IPS-18a (cell line): ENCODE measurements at regions not wholly inside any gene's neighbourhood (a gene's known extent, or its start where the extent isn't known, plus 50 kb on each side); places are given as distances from the start of the nearest gene placed in this dataset.

Source experiments
- H3K27ac ChIP-seq: one replicate; pipeline ENCODE4 v1.5.1; 2013; ENCODE audit warnings: low read length
- H3K27me3 ChIP-seq: one replicate; pipeline ENCODE4 v1.6.1; 2013; ENCODE audit warnings: mild to moderate bottlenecking, low read length; ENCODE audit not compliant: control insufficient read depth, insufficient read depth
- H3K36me3 ChIP-seq: one replicate; pipeline ENCODE4 v1.6.1; 2013; ENCODE audit warnings: low read depth, low read length; ENCODE audit not compliant: control insufficient read depth
- H3K4me1 ChIP-seq: one replicate; pipeline ENCODE4 v1.6.1; 2013; ENCODE audit warnings: low read depth, low read length; ENCODE audit not compliant: control insufficient read depth
- H3K4me3 ChIP-seq: one replicate; pipeline ENCODE4 v1.5.1; 2013; ENCODE audit warnings: low read length
- H3K9ac ChIP-seq: one replicate; pipeline ENCODE4 v1.6.1; 2013; ENCODE audit warnings: mild to moderate bottlenecking, low read length, moderate library complexity
- H3K9me3 ChIP-seq: one replicate; pipeline ENCODE4 v1.6.1; 2013; ENCODE audit warnings: low read depth, low read length; ENCODE audit not compliant: control insufficient read depth

DNA sequence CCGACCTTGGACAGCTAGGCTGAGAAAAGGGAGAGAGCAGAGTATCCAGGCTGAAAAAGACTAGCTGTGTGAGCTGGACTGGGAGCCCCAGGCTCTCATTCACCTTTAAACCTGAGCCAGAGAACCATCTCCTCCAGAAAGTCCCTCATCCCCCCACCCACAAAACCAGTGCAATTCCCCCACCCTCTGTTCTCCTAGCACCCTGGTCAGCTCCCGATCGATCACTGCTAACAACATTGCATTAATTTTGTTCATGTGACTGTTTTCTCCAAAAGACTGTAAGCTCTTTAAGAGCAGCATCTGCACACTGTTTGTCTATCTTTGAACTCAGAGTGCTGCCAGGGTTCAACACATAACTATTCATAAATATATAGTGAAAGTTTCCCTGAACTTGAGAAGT, 67.1 kb upstream of the NFASC start:
- Histone ChIP-seq H3K27ac (no peak overlapping the region), H3K9me3 (no peaks in the 10 kb centered on the region), H3K4me1 (no peaks in the 10 kb centered on the region), H3K36me3 (no peaks in the 10 kb centered on the region), H3K27me3 (peaks cover 8% of the 10 kb centered on the region), H3K9ac (no peak overlapping the region), H3K4me3 (no peak overlapping the region)

DNA sequence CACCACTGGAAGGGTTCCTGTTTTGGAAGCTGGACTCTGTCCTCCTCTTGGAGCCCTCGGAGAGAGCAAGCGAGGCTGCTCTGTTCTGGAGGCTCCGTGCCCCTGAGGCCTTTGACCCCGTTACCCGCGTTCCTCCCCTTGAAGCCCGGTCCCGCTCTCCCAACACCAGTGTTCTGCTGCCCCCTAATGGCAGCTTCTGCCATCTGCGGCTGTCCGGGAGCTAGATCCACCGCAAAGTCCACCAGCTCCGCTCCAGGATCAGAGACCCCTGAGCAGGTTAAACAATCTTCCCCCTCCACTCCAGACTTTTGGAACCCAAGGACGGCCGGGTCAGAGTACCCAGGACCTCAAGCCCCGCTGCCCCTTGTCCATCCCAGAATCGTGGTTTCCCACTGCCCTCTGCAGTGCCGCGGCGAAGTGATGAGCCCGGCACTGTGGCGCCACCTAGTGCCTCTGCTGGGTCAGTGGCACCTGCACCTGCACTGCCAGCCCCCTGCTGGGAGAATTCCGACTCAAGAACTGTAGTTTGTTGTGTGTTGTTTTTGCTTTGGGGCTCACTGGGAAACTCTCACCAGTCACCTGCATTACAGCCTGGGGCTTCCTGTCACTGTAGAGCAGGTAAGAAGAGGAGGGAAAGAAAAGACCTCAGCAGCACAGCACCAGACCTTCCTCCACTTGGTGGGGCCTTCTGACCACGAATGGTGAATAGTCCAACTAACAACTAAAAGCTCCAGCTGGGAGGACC, 63.5 kb upstream of the NFASC start:
- Histone ChIP-seq H3K36me3 (no peaks in the 10 kb centered on the region), H3K27me3 (peaks cover 8% of the 10 kb centered on the region), H3K4me3 (peak overlapping the region; percentile 58), H3K9ac (no peak overlapping the region), H3K9me3 (no peaks in the 10 kb centered on the region), H3K4me1 (no peaks in the 10 kb centered on the region), H3K27ac (no peak overlapping the region)

DNA sequence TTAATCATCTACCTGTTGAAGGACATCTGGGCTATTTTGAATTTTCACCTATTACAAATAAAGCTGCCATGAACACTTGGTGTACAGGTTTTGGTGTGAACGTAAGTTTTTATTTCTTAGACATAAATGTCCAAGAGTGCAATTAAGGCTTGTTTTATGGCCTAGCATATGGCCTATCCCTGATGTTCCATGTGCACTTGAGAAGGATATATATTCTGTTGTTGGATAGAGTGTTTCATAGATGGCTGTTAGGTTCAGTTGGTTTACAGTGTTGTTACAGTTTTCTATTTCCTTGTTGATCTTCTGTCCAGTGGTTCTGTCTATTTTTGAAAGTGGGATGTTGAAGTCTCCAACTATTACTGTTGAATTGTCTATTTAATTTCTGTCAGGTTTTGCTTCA, 61.2 kb upstream of the NFASC start:
- Histone ChIP-seq H3K4me1 (no peaks in the 10 kb centered on the region), H3K4me3 (no peak overlapping the region), H3K9me3 (no peaks in the 10 kb centered on the region), H3K27me3 (peaks cover 8% of the 10 kb centered on the region), H3K36me3 (no peaks in the 10 kb centered on the region), H3K27ac (no peak overlapping the region), H3K9ac (no peak overlapping the region)

DNA sequence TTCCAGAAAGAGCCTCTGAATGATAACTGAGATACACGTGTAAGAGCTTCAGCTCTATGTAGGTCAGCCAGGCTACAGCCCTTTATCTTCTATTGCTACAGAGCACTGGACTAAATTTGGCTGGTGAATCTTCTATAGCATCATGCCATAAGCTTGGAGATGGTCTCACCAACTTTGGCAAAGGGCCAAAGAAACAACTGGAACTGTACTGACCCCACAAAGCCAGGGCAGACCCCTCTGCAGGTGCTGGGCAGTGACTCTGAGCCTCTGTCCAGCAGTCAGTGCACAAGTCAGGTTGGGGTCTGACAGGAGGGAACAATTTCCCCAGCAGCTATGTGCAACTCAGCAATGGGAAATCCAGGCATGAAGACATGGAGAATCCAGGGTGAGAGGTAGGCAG, 57.8 kb upstream of the NFASC start:
- Histone ChIP-seq H3K27me3 (no peaks in the 10 kb centered on the region), H3K27ac (no peak overlapping the region), H3K36me3 (no peaks in the 10 kb centered on the region), H3K4me1 (no peaks in the 10 kb centered on the region), H3K9ac (no peak overlapping the region), H3K9me3 (no peaks in the 10 kb centered on the region), H3K4me3 (no peak overlapping the region)

DNA sequence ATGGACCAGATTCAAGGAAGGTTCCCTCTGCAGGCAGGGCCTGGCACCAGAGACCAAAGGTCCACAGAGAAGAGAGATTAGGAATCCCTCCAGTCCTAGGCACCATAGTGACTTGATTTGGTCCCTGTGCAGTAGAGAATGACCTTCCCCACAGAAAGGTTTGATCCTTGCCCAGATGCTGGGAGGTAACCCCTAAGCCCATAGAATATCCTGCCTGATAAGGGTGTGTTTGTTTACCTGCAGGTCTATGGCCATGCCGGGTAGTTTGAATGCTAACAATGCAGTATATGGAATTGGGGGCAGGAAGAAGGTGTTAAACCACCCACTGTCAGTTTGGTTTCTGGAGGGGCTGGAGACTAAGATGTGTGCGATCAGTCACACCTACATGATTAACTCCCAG, 57.1 kb upstream of the NFASC start:
- Histone ChIP-seq H3K36me3 (no peaks in the 10 kb centered on the region), H3K4me1 (no peaks in the 10 kb centered on the region), H3K9me3 (no peaks in the 10 kb centered on the region), H3K9ac (no peak overlapping the region), H3K27me3 (no peaks in the 10 kb centered on the region), H3K27ac (no peak overlapping the region), H3K4me3 (no peak overlapping the region)

DNA sequence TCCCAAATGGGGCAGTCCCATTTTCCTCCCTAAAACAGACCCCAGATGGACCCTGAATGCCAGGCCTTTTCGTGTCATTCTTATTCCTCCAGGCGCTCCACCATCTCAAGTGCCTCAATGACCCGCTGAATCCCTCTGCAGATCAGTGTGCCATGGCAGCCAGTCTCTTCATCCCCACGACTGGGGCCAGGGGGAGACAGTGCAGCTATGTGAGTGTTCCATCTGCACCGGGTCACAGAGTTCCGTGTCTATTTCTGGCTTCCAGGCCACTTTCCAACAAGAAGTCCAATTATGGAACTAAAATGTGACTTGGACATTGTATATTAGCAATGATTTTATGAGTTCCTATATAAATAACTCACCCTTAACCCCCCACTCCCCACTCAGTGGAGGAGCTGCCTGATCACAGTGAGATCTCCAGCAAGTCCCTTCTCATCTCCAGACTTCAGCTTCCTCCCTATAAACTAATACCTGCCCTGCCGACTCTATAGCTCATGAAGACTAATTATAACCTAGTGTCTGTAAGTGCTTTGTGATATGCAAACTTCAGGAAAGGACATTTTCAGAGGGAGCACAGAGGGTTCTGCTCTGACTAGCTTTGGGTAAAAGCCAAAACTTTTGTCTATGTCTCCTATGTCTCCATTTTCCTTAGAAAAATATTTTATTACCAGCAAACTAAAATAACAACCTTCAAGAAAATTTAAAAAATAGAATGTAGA, 56.3 kb upstream of the NFASC start:
- Histone ChIP-seq H3K9me3 (no peaks in the 10 kb centered on the region), H3K27me3 (no peaks in the 10 kb centered on the region), H3K36me3 (no peaks in the 10 kb centered on the region)

DNA sequence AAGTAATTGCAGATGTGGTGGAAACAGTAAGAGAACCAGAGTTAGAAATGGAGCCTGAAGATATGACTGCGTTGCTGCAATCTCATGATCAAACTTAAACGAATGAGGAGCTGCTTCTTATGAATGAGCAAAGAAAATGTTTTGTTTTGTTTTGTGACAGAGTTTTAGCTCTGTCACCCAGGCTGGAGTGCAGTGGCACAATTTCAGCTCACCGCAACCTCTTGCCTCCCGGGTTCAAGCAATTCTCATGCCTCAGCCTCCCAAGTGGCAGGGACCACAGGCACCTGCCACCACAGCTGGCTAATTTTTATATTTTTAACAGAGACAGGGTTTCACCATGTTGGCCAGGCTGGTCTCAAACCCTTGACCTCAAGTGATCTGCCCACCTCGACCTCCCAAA, 53.3 kb upstream of the NFASC start:
- Histone ChIP-seq H3K9ac (no peak overlapping the region), H3K9me3 (no peaks in the 10 kb centered on the region), H3K4me3 (no peak overlapping the region), H3K27me3 (no peaks in the 10 kb centered on the region), H3K4me1 (no peaks in the 10 kb centered on the region), H3K36me3 (no peaks in the 10 kb centered on the region), H3K27ac (no peak overlapping the region)

More for the DNA sequence above, 56.3 kb upstream of the NFASC start:
- no peak overlapping the region for H3K9ac ChIP-seq
- no peak overlapping the region for H3K27ac ChIP-seq
- no peak overlapping the region for H3K4me3 ChIP-seq
- no peaks in the 10 kb centered on the region for H3K4me1 ChIP-seq

DNA sequence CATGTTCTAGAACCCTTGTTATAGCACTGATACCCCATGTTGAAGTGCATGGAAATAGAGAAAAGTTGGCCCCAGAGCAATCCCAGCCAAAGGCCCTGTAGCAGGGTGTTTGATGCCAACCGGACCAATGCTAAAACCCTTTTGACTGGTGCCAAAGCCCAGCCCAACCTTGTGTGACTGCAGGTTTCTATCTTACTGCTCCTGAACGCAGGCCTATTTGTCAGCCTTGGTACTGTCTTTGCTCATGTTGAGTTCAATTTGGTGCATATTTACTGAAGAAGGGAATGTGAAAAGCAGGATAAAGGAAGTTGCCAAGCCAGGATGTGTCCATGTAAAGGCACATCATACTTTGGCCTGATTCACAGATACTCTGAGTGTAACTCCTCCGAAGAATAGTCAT, 51.7 kb upstream of the NFASC start:
- Histone ChIP-seq H3K4me3 (no peak overlapping the region), H3K4me1 (no peaks in the 10 kb centered on the region), H3K27ac (no peak overlapping the region), H3K9me3 (no peaks in the 10 kb centered on the region), H3K36me3 (no peaks in the 10 kb centered on the region), H3K27me3 (no peaks in the 10 kb centered on the region), H3K9ac (no peak overlapping the region)

DNA sequence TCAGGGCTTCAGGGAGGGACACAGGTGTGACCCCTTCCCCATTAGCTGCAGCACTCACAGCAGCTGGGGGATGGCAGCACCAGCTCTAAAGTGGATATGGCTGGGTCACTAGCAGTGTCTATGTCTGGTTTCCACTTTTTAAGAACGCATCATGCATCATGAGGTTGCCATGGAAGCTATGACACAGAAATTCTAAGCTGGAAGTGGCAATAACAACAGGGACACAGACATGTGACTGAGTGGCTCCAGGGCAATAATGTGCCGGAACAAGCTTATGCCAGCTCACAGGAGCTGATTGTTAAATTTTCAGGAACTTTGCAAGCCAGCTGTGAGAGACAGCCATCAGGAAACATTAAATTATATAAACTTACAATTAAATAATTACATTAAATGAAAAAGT, 51.2 kb upstream of the NFASC start:
- H3K9me3 ChIP-seq, result no peaks in the 10 kb centered on the region
- no peaks in the 10 kb centered on the region for H3K4me1 ChIP-seq
- no peak overlapping the region for H3K27ac ChIP-seq
- no peaks in the 10 kb centered on the region for H3K27me3 ChIP-seq
- no peak overlapping the region for H3K4me3 ChIP-seq
- no peak overlapping the region for H3K9ac ChIP-seq
- H3K36me3 ChIP-seq, result no peaks in the 10 kb centered on the region
